H9 (cell line): ENCODE measurements at regions not wholly inside any gene's neighbourhood (a gene's known extent, or its start where the extent isn't known, plus 50 kb on each side); places are given as distances from the start of the nearest gene placed in this dataset.

Source experiments
- DNase-seq: peaks from one replicate; pipeline ENCODE4 v3.0.0-alpha.2; 2017
- H2AFZ ChIP-seq: one replicate; pipeline ENCODE4 v1.6.1; 2013; ENCODE audit warnings: mild to moderate bottlenecking, low read length, control low read depth, moderate library complexity
- H2AK5ac ChIP-seq: 2 replicates; pipeline ENCODE4 v1.6.1; 2013; ENCODE audit warnings: low read length, control low read depth, mixed read lengths; ENCODE audit not compliant: insufficient read length
- H2BK120ac ChIP-seq: one replicate; pipeline ENCODE4 v1.6.1; 2013; ENCODE audit warnings: low read depth, mild to moderate bottlenecking, low read length, control low read depth, inconsistent platforms; ENCODE audit not compliant: poor library complexity, severe bottlenecking
- H2BK12ac ChIP-seq: 2 replicates; pipeline ENCODE4 v1.6.1; 2013; ENCODE audit warnings: low read length, control low read depth, mixed read lengths, low read depth; ENCODE audit not compliant: insufficient read length
- H2BK15ac ChIP-seq: 2 replicates; pipeline ENCODE4 v1.6.1; 2013; ENCODE audit warnings: low read depth, low read length, control low read depth
- H2BK20ac ChIP-seq: one replicate; pipeline ENCODE4 v1.6.1; 2013; ENCODE audit warnings: low read depth, mild to moderate bottlenecking, low read length, control low read depth, inconsistent platforms; ENCODE audit not compliant: poor library complexity, severe bottlenecking
- H2BK5ac ChIP-seq: 2 replicates; pipeline ENCODE4 v1.6.1; 2013; ENCODE audit warnings: low read length, control low read depth, mixed read lengths; ENCODE audit not compliant: insufficient read length
- H3K14ac ChIP-seq: 2 replicates; pipeline ENCODE4 v1.6.1; 2013; ENCODE audit warnings: low read length, control low read depth; ENCODE audit not compliant: insufficient read depth
- H3K18ac ChIP-seq: 2 replicates; pipeline ENCODE4 v1.6.1; 2013; ENCODE audit warnings: low read depth, mild to moderate bottlenecking, mixed read lengths, low read length, control low read depth; ENCODE audit not compliant: insufficient read length
- H3K23ac ChIP-seq: 2 replicates; pipeline ENCODE4 v1.6.1; 2013; ENCODE audit warnings: low read length, control low read depth, mixed read lengths, low read depth; ENCODE audit not compliant: insufficient read length
- H3K23me2 ChIP-seq: 2 replicates; pipeline ENCODE4 v1.6.1; 2013; ENCODE audit warnings: low read depth, mild to moderate bottlenecking, mixed read lengths, low read length, control low read depth; ENCODE audit not compliant: insufficient read length, poor library complexity, severe bottlenecking
- H3K27ac ChIP-seq: 2 replicates; pipeline ENCODE4 v1.5.1; 2013; ENCODE audit warnings: low read length, control low read depth, mixed read lengths, low read depth; ENCODE audit not compliant: insufficient read length
- H3K27me3 ChIP-seq: 2 replicates; pipeline ENCODE4 v1.6.1; 2013; ENCODE audit warnings: low read length, control low read depth, inconsistent platforms; ENCODE audit not compliant: insufficient read depth
- H3K4ac ChIP-seq: 2 replicates; pipeline ENCODE4 v1.6.1; 2013; ENCODE audit warnings: low read depth, mild to moderate bottlenecking, control low read depth, inconsistent platforms, low read length, moderate library complexity
- H3K4me1 ChIP-seq: 2 replicates; pipeline ENCODE4 v1.6.1; 2013; ENCODE audit warnings: low read length, control low read depth, inconsistent platforms; ENCODE audit not compliant: insufficient read depth
- H3K4me2 ChIP-seq: 2 replicates; pipeline ENCODE4 v1.6.1; 2013; ENCODE audit warnings: low read length, control low read depth, mixed read lengths; ENCODE audit not compliant: insufficient read length, insufficient read depth
- H3K56ac ChIP-seq: 2 replicates; pipeline ENCODE4 v1.6.1; 2013; ENCODE audit warnings: low read depth, mild to moderate bottlenecking, mixed read lengths, low read length, control low read depth; ENCODE audit not compliant: insufficient read length
- H3K79me1 ChIP-seq: 2 replicates; pipeline ENCODE4 v1.6.1; 2013; ENCODE audit warnings: low read depth, mild to moderate bottlenecking, moderate library complexity, low read length, control low read depth, inconsistent platforms; ENCODE audit not compliant: insufficient read depth, poor library complexity, severe bottlenecking
- H3K79me2 ChIP-seq: 2 replicates; pipeline ENCODE4 v1.6.1; 2013; ENCODE audit warnings: low read length, control low read depth, inconsistent platforms; ENCODE audit not compliant: insufficient read depth
- H3K9ac ChIP-seq: 2 replicates; pipeline ENCODE4 v1.6.1; 2013; ENCODE audit warnings: low read length, control low read depth, mixed read lengths; ENCODE audit not compliant: insufficient read length; ENCODE audit errors: extremely low read depth
- H3K9me3 ChIP-seq: one replicate; pipeline ENCODE4 v1.6.1; 2013; ENCODE audit warnings: low read depth, low read length, inconsistent platforms; ENCODE audit not compliant: control insufficient read depth
- H3T11ph ChIP-seq: one replicate; pipeline ENCODE4 v1.6.1; 2013; ENCODE audit warnings: mild to moderate bottlenecking, low read length, control low read depth, inconsistent platforms
- H4K20me1 ChIP-seq: one replicate; pipeline ENCODE4 v1.6.1; 2013; ENCODE audit not compliant: control insufficient read depth, insufficient read length, insufficient read depth
- H4K5ac ChIP-seq: 2 replicates; pipeline ENCODE4 v1.6.1; 2013; ENCODE audit warnings: low read depth, mild to moderate bottlenecking, mixed read lengths, low read length, control low read depth; ENCODE audit not compliant: insufficient read length
- H4K8ac ChIP-seq: replicated peaks from 2 replicates; pipeline ENCODE4 v1.6.1; 2013; ENCODE audit warnings: low read length, control low read depth, mixed read lengths, low read depth; ENCODE audit not compliant: insufficient read length
- H4K91ac ChIP-seq: 2 replicates; pipeline ENCODE4 v1.6.1; 2013; ENCODE audit warnings: low read depth, mild to moderate bottlenecking, moderate library complexity, mixed read lengths, low read length, control low read depth; ENCODE audit not compliant: insufficient read length
- H3K27ac Mint-ChIP-seq, 3 experiments: 2 replicates in 2 of 3; 3 replicates in 1 of 3; pipeline ENCODE4 v1.8.0; 2020 to 2021; ENCODE audit warnings: mixed read lengths in 3 of 3, mild to moderate bottlenecking in 1 of 3, moderate library complexity in 1 of 3
- H3K27me3 Mint-ChIP-seq: 2 replicates; pipeline ENCODE4 v1.8.0; 2021; ENCODE audit warnings: low read depth, mild to moderate bottlenecking, moderate library complexity, mixed read lengths
- H3K36me3 Mint-ChIP-seq, 3 experiments: 2 replicates in 2 of 3; 3 replicates in 1 of 3; pipeline ENCODE4 v1.8.0; 2020 to 2021; ENCODE audit warnings: low read depth in 3 of 3, mixed read lengths in 3 of 3; ENCODE audit not compliant: insufficient read depth in 1 of 3
- H3K4me1 Mint-ChIP-seq, 2 experiments: 2 replicates each; pipeline ENCODE4 v1.8.0; 2020; ENCODE audit warnings: mixed read lengths in 2 of 2
- H3K4me3 Mint-ChIP-seq, 2 experiments: 2 replicates in 1 of 2; 3 replicates in 1 of 2; pipeline ENCODE4 v1.8.0; 2020 to 2021; ENCODE audit warnings: mild to moderate bottlenecking in 2 of 2, mixed read lengths in 2 of 2, moderate library complexity in 1 of 2
- H3K9me3 Mint-ChIP-seq, 2 experiments: 2 replicates in 1 of 2; 3 replicates in 1 of 2; pipeline ENCODE4 v1.8.0; 2020; ENCODE audit warnings: mild to moderate bottlenecking in 2 of 2, mixed read lengths in 2 of 2, moderate library complexity in 1 of 2
- WGBS: extraction: QIAGEN DNeasy Blood & Tissue Kit; methylation state at CpG from one replicate; pipeline ENCODE4 v1.1.7; 2013; ENCODE audit warnings: missing lambda C conversion rate, low lambda C conversion rate, mixed read lengths; ENCODE audit not compliant: insufficient read length; ENCODE audit errors: extremely low coverage; 5-methylcytosine and 5-hydroxymethylcytosine counted together
- TF ChIP-seq, protein P1 (sequence below): fragments of 200-600 bp; sonication (generic); conservative IDR thresholded peaks from 3 replicates; pipeline ENCODE4 v1.8.0; 2021; ENCODE audit warnings: antibody characterized with exemption, mild to moderate bottlenecking

GRCh38 chr10:121252756-121253155, 345.5 kb downstream of the FGFR2 start:
- Histone ChIP-seq H2AFZ (no peak overlapping the region), H2AK5ac (no peak overlapping the region), H3K9me3 (no peaks in the 10 kb centered on the region), H2BK20ac (no peak overlapping the region), H3T11ph (no peak overlapping the region), H4K20me1 (no peaks in the 10 kb centered on the region), H3K79me2 (no peaks in the 10 kb centered on the region), H2BK5ac (no peak overlapping the region), H3K18ac (no peak overlapping the region), H4K91ac (no peak overlapping the region), H3K56ac (no peak overlapping the region), H3K23ac (no peak overlapping the region), H3K14ac (no peak overlapping the region), H2BK15ac (no peak overlapping the region), H3K4me1 (no peaks in the 10 kb centered on the region; the same call in 1 of the 2 replicates), H3K4me2 (no peak overlapping the region), H2BK12ac (no peak overlapping the region), H3K27ac (no peak overlapping the region), H3K79me1 (no peaks in the 10 kb centered on the region), H3K23me2 (no peaks in the 10 kb centered on the region), H4K8ac (no peak overlapping the region), H3K27me3 (no peaks in the 10 kb centered on the region), H3K4ac (no peak overlapping the region), H2BK120ac (no peak overlapping the region), H3K9ac (no peak overlapping the region), H4K5ac (no peak overlapping the region)
- Mint-ChIP-seq H3K27me3 (peaks cover 3% of the 10 kb centered on the region; the same call in 1 of the 2 replicates), H3K4me1 (no peaks in the 10 kb centered on the region), H3K36me3 (peaks cover 0 to 3% (median 0%) of the 10 kb centered on the region in 3 experiments; a peak in 1 of 7 replicates), H3K4me3 (no peak overlapping the region), H3K27ac (peak overlapping the region in 1 of 3 experiments; percentile 41; a peak in 1 of 7 replicates), H3K9me3 (no peaks in the 10 kb centered on the region; a peak in 1 of 5 replicates)
- DNase-seq: no peak
- WGBS: no CpG with 5 or more reads among the region's 2 CpGs
- TF ChIP-seq, protein P1, sequence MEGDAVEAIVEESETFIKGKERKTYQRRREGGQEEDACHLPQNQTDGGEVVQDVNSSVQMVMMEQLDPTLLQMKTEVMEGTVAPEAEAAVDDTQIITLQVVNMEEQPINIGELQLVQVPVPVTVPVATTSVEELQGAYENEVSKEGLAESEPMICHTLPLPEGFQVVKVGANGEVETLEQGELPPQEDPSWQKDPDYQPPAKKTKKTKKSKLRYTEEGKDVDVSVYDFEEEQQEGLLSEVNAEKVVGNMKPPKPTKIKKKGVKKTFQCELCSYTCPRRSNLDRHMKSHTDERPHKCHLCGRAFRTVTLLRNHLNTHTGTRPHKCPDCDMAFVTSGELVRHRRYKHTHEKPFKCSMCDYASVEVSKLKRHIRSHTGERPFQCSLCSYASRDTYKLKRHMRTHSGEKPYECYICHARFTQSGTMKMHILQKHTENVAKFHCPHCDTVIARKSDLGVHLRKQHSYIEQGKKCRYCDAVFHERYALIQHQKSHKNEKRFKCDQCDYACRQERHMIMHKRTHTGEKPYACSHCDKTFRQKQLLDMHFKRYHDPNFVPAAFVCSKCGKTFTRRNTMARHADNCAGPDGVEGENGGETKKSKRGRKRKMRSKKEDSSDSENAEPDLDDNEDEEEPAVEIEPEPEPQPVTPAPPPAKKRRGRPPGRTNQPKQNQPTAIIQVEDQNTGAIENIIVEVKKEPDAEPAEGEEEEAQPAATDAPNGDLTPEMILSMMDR: no peak
